ENCODE measurements at regions not wholly inside any gene's neighbourhood (a gene's known extent, or its start where the extent isn't known, plus 50 kb on each side); places are given as distances from the start of the nearest gene placed in this dataset.

GRCh38 chr18:6465281-6465680 is 50.6 kb upstream of the L3MBTL4 start:
- no peak for DNase-seq (ENCODE audit: insufficient read length, low spot score)
- FAIRE-seq = no peak

GRCh38 chr18:6476190-6476589 is 61.5 kb upstream of the L3MBTL4 start:
- FAIRE-seq (no peak), DNase-seq (ENCODE audit: insufficient read length, low spot score) (no peak)

GRCh38 chr18:6476880-6477279 is 62.2 kb upstream of the L3MBTL4 start:
- DNase-seq (ENCODE audit: insufficient read length, low spot score) = no peak
- FAIRE-seq = no peak

DNA sequence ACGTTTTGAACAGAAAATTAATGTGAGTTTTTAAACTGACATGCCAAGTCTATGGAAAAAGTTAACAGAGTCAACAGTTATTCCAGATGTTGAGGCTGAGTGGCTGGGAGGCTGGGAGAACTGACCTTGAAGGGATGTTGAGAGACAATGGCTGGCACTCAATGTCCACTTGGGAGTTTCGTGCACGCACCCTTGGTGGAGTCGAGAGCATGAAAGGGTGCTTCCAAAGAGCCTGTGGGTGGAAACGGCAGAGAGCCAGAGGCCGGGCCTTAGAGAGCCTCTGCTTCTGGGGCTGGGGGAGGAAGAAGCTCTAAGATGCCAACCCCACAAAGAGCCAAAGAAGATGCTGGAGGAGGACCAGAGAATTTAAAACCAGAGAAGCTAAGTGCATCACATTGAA is 63.4 kb upstream of the L3MBTL4 start:
- no peak for FAIRE-seq
- DNase-seq (ENCODE audit: insufficient read length, low spot score) = no peak

- DNase-seq (ENCODE audit: insufficient read length, low spot score) (no peak), FAIRE-seq (no peak)
Measured at GRCh38 chr18:6479699-6480098, 65.0 kb upstream of the L3MBTL4 start.

DNA sequence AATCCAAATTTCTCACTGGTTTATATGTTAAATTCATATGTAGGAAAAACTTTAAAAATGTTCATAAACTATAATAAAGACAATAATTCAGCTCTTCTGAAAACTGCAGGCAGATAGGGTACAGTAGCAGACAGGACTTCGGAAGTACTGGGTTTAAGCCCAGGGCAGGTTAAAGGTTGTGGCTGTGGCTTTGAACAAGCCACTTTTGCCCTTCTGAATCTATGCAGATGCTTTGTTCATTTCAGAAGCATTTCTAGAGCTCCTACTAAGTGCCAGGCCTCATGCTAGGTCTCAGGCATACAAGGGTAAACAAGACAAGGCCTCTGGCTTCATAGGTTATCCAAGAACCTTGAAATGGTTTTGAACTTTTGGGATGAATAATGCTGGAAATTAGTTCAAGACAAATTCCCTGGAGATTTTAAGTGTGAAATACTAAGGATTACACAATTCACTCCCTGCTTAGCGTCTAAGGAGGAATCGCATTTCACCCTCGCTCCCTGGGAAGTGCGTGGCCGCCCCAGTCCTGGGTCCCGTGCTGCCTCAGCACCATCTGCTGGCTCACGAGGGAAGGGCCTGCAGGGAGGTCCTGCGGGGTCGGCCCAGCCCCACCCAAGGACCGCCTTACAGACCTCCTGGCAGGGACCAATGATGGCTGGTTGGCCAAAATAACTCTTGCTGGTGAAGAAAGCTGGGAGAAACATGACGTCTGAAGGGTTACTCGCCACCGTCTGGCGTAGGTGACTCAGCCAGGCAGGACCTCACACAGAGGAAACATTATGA is 67.7 kb upstream of the L3MBTL4 start:
- no peak for FAIRE-seq

GRCh38 chr18:6484659-6485058 is 69.9 kb upstream of the L3MBTL4 start:
- DNase-seq (ENCODE audit: insufficient read length, low spot score) (no peak), FAIRE-seq (no peak)

More for the DNA sequence above, 67.7 kb upstream of the L3MBTL4 start:
- peak; percentile 18 for DNase-seq (ENCODE audit: insufficient read length, low spot score)

GRCh38 chr18:6486313-6486712 is 71.6 kb upstream of the L3MBTL4 start:
- DNase-seq (ENCODE audit: insufficient read length, low spot score) (no peak), FAIRE-seq (no peak)

DNA sequence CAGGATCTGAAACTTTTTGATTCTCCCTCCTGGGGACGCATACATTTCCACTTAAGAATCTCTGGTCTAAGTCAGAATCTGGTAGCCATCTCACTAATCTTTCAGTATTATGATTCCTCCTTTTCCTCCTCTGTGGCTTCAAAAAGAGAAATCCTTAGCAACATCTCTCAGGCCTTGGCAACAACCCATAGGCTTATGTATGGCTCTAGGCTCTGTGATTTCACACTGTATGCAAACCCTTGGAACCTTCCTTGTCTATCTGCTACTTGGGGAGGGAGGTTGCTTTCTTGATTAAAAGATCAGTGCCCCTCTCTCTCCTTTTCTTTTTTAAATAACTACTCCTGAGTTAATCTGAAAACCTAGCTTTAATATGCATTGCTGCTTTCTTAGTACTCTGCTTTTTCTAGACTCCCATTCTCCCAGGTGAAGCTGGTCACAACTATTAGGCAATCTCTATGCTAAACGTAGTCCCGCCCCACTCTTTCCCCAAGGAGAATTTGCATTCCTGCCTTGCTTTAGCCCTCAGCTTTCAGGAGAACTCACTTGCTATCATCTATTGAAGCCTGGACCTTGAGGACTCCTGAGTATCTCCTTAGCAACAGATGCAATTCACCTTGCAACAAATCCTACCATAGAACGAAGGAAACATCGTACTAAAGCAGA is 72.2 kb upstream of the L3MBTL4 start:
- DNase-seq (ENCODE audit: insufficient read length, low spot score) (no peak), FAIRE-seq (no peak)

DNA sequence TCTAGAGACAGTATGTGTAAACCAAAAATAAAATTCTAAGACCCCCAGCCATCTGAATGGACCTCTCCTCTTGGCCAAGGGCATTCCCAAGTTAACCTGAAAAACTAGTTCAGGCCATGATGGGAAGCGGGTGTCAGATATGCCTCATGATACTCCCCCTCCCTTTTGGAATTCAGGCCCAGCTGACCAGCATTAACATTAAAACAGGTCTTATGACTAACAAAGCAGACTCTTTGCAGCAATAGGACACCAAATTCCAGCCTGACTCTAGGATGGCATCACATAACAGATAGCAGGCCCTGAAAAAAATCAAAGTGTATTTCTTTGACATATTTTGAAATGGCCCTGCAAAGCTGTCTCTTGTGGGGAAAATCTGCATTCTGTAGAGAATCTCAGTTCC is 73.3 kb upstream of the L3MBTL4 start:
- DNase-seq (ENCODE audit: insufficient read length, low spot score) (no peak), FAIRE-seq (no peak)

DNA sequence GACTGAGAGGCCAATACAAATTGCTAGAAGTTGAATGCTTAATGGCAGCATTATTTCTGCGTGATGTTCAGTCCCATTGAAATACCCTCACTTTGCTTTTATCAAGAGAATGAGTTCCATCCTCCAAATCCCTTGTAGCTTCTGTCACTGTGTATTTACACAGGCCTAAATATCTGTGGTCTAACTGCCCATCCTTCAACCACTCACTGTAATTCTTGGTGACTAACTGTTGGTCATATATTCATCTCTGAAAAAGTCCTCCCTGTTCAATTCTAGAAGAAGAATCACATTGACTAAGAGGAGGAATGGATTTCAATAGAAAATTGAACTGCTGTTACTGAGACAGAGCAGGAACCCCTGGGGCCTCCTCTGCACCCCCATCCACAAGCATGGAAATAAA is 74.2 kb upstream of the L3MBTL4 start:
- no peak for FAIRE-seq

DNA sequence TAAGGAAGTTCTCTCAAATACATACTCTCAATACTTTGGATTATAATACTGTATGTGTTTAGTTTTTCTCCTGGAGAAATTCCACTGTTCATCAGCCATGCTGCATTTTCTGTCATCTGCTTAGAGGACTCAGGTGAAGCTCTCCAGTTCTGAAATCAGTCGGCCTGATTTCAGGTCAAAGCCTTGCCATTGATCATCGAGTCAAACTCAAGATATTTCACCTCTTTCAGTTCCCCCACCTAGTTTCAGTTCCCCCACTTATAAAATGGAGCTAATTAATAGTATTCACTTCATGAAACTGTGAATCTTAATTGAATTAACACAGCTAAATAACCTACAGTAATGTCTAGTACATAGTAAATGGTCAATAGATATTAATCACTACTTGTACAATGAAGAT is 75.3 kb upstream of the L3MBTL4 start:
- no peak for FAIRE-seq
- no peak for DNase-seq (ENCODE audit: insufficient read length, low spot score)

More for the DNA sequence above, 74.2 kb upstream of the L3MBTL4 start:
- no peak for DNase-seq (ENCODE audit: insufficient read length, low spot score)

GRCh38 chr18:6493194-6493593 is 78.5 kb upstream of the L3MBTL4 start:
- FAIRE-seq = no peak
- no peak for DNase-seq (ENCODE audit: insufficient read length, low spot score)

DNA sequence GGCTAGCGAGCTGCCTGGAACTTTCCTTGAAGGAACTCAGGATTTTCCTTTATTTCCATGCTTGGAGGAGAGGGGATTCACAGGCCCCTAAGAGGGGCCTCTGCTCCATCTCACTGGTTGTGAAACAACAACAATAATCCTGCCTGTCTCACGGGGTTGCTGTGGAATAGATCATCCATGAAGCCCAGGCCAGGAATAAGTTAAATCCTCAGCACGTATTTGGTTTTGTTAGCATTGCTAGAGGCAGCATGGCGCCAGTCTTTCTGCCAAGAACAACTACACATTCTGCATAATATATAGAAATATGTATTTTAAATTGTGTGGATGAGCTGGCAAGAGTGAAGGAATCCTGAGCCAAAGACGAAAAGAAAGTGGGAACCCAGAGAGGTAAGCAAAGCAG is 80.8 kb upstream of the L3MBTL4 start:
- DNase-seq (ENCODE audit: insufficient read length, low spot score) (no peak), FAIRE-seq (no peak)

GRCh38 chr18:6497543-6497942 is 82.8 kb upstream of the L3MBTL4 start:
- FAIRE-seq (no peak), DNase-seq (ENCODE audit: insufficient read length, low spot score) (no peak)

GRCh38 chr18:6498289-6498856 is 83.7 kb upstream of the L3MBTL4 start:
- no peak for DNase-seq (ENCODE audit: insufficient read length, low spot score)
- no peak for FAIRE-seq

DNA sequence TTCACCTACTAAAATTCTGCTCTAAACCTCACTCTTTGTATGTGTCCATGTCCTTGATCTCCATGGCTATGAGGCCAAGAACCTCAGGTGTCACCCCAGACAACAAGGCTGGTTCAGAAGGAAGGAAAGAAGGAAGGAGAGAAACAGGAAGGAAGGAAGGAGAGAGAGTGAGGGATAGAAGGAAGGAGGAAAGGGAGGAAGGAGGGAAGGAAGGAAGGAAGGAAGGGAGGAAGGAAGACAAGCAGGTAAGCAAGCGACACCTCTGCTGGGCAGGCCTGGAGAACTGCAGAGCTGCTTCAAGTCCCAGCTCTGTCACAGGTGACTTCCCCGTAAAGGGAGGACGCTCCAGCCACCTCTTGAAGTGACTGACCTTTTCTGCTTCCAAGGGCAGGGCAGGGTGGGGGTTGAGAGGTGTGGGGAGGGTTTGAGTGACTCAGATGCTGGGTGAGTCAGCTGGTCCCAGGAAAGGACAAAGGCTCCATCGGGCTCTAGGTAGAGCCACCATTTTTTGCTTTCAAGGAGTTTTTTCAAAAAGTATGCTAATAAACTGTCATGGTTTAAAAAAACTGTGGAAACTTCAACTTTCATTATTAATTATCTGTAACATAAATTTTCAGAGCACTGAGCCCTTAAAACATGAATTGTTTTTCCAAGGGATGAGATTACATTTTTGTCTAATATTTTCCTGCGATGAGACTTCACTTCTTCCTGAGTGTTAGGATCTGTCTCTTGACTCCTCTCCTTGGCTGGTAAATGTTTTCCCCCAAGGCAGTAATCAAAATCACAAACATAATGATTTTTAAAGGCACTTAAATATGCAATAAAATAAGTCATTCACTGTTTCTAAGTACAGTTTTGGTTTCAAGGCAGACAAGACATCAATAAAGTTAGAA is 90.1 kb upstream of the L3MBTL4 start:
- DNase-seq (ENCODE audit: insufficient read length, low spot score) = no peak
- no peak for FAIRE-seq

DNA sequence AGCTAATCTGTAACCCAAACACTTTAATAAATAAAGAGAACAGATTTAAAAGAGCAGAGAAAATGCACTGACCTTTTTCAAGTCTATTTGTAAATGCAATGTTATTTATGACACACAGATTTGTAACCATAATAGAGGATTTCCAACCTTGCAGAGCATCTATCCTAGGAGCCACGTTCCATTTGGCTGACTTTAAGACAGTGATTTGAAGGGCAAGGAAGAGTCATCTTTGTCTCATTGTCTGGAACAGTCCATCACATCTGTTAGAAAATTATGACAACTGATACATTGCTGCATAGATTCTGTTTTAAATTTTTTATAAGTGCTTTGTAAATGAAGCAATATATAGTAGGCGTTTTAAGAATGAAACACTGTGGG is 90.8 kb upstream of the L3MBTL4 start:
- no peak for FAIRE-seq
- DNase-seq (ENCODE audit: insufficient read length, low spot score) = no peak

DNA sequence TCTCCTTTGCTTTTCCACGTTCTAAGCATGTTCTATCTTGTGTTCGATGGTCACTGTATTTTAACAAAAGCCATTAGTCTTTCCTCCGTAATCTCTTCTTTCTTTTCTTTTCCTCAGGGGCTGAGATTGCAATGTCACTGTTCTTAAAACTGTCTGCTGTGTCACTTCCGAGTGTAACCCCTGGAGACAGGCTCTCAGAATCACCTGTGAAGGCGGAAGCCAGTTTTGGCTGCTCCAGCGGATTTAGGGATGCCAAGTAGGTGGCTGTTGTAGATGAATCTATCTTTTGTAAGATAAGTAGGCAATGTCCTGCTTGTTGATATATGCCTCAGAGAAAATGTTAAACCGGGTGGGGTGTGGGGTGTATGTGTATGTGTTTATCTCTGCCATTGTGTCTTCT is 94.7 kb upstream of the L3MBTL4 start:
- DNase-seq (ENCODE audit: insufficient read length, low spot score) = no peak
- FAIRE-seq = no peak

- no peak for DNase-seq (ENCODE audit: insufficient read length, low spot score)
- FAIRE-seq = no peak
Measured at GRCh38 chr18:6509832-6510231, 95.1 kb upstream of the L3MBTL4 start.

GRCh38 chr18:6520901-6521300 is 106.2 kb upstream of the L3MBTL4 start:
- no peak for FAIRE-seq
- DNase-seq (ENCODE audit: insufficient read length, low spot score) = no peak

Data from GM19239 (cell line).